Keratinocyte (primary cell): ENCODE measurements at regions not wholly inside any gene's neighbourhood (a gene's known extent, or its start where the extent isn't known, plus 50 kb on each side); places are given as distances from the start of the nearest gene placed in this dataset.

Experiments used
- DNase-seq: peaks from one replicate; pipeline ENCODE4 v3.0.0-alpha.2; 2011; ENCODE audit warnings: low read depth, missing footprints, low spot score
- FAIRE-seq: peaks from 2 replicates; lab custom pipeline; 2011; peaks lifted over from hg19 to GRCh38; lab: Jason Lieb, UNC
- H2AFZ ChIP-seq: 2 replicates; pipeline ENCODE4 v1.6.0; 2012; ENCODE audit warnings: low read length, control low read depth, inconsistent platforms; ENCODE audit not compliant: control insufficient read depth
- H3K27ac ChIP-seq: 2 replicates; pipeline ENCODE4 v1.5.1; 2011; ENCODE audit warnings: low read length; ENCODE audit not compliant: control insufficient read depth, insufficient read depth
- H3K27me3 ChIP-seq: 3 replicates; pipeline ENCODE4 v1.6.0; 2011; ENCODE audit warnings: low read length; ENCODE audit not compliant: control insufficient read depth, insufficient read depth; ENCODE audit errors: extremely low read depth
- H3K36me3 ChIP-seq, 2 experiments: 2 replicates in 1 of 2; 3 replicates in 1 of 2; pipeline ENCODE4 v1.5.1; 2011; ENCODE audit warnings: low read length in 2 of 2, mild to moderate bottlenecking in 1 of 2; ENCODE audit not compliant: control insufficient read depth in 2 of 2, insufficient read depth in 2 of 2; ENCODE audit errors: extremely low read depth in 1 of 2
- H3K4me1 ChIP-seq: 3 replicates; pipeline ENCODE4 v1.5.1; 2011; ENCODE audit warnings: low read length; ENCODE audit not compliant: control insufficient read depth, insufficient read depth; ENCODE audit errors: extremely low read depth
- H3K4me2 ChIP-seq: 3 replicates; pipeline ENCODE4 v1.6.0; 2011; ENCODE audit warnings: low read depth, low read length; ENCODE audit not compliant: control insufficient read depth, insufficient read depth; ENCODE audit errors: extremely low read depth
- H3K4me3 ChIP-seq, 3 experiments: fragments of 200-600 bp in 1 of 3; sonication (generic) in 1 of 3; 2 replicates in 2 of 3; 3 replicates in 1 of 3; pipeline ENCODE4 v1.5.1; 2011 to 2016; ENCODE audit warnings: low read length in 3 of 3, mild to moderate bottlenecking in 3 of 3, control low read depth in 2 of 3, inconsistent platforms in 1 of 3, low read depth in 1 of 3, mixed read lengths in 1 of 3, mixed run types in 1 of 3, moderate library complexity in 1 of 3; ENCODE audit not compliant: control insufficient read depth in 2 of 3, insufficient read depth in 2 of 3; ENCODE audit errors: extremely low read depth in 1 of 3
- H3K79me2 ChIP-seq: 2 replicates; pipeline ENCODE4 v1.6.0; 2012; ENCODE audit warnings: low read length; ENCODE audit not compliant: control insufficient read depth, insufficient read depth
- H3K9ac ChIP-seq: 3 replicates; pipeline ENCODE4 v1.6.0; 2011; ENCODE audit warnings: low read length; ENCODE audit not compliant: control insufficient read depth, insufficient read depth; ENCODE audit errors: extremely low read depth
- H3K9me1 ChIP-seq: 3 replicates; pipeline ENCODE4 v1.6.0; 2011; ENCODE audit warnings: low read length; ENCODE audit not compliant: control insufficient read depth, insufficient read depth; ENCODE audit errors: extremely low read depth
- H3K9me3 ChIP-seq: 2 replicates; pipeline ENCODE4 v1.5.1; 2012; ENCODE audit warnings: low read depth, low read length; ENCODE audit not compliant: control insufficient read depth
- H4K20me1 ChIP-seq: 3 replicates; pipeline ENCODE4 v1.6.0; 2011; ENCODE audit warnings: low read length; ENCODE audit not compliant: control insufficient read depth, insufficient read depth; ENCODE audit errors: extremely low read depth
- EZH2 ChIP-seq: IDR thresholded peaks from one replicate; pipeline ENCODE4 v1.6.1; 2012; ENCODE audit warnings: inconsistent platforms, mild to moderate bottlenecking, low read length, moderate library complexity
- dilution Hi-C: fragments of 300-500 bp; cut with MboI; formaldehyde crosslinking; loops from one replicate; pipeline ENCODE4 v1.7.0; 2020; ENCODE audit warnings: low sequenced_read_pairs; ENCODE audit not compliant: extremely low pct_ligation_motif_present
- TF ChIP-seq, protein P1 (sequence below), 3 experiments: IDR thresholded peaks in 1 of 3; conservative IDR thresholded peaks in 1 of 3; optimal IDR thresholded peaks in 1 of 3; 2 replicates in 2 of 3; 3 replicates in 1 of 3; pipeline versions ENCODE3 to v1.5.1; 2011; ENCODE audit warnings: low read length in 3 of 3, mild to moderate bottlenecking in 3 of 3, moderate library complexity in 2 of 3, control low read depth in 1 of 3, inconsistent platforms in 1 of 3; ENCODE audit not compliant: insufficient read depth in 2 of 3; ENCODE audit errors: extremely low read depth in 1 of 3

GRCh38 chr6:71044753-71045152, 87.9 kb upstream of the B3GAT2 start:
- H3K79me2 ChIP-seq: no peaks in the 10 kb centered on the region
- no peak overlapping the region for H3K4me2 ChIP-seq
- H3K27me3 ChIP-seq: peaks cover 3% of the 10 kb centered on the region
- FAIRE-seq (no peak), DNase-seq (no peak)
- no peak overlapping the region for H3K27ac ChIP-seq
- H2AFZ ChIP-seq: no peak overlapping the region
- H3K9me3 ChIP-seq: no peaks in the 10 kb centered on the region
- dilution Hi-C loops: no loop called here
- H3K9me1 ChIP-seq: no peaks in the 10 kb centered on the region
- H3K4me1 ChIP-seq: no peaks in the 10 kb centered on the region
- H4K20me1 ChIP-seq: no peaks in the 10 kb centered on the region
- TF ChIP-seq, protein P1, sequence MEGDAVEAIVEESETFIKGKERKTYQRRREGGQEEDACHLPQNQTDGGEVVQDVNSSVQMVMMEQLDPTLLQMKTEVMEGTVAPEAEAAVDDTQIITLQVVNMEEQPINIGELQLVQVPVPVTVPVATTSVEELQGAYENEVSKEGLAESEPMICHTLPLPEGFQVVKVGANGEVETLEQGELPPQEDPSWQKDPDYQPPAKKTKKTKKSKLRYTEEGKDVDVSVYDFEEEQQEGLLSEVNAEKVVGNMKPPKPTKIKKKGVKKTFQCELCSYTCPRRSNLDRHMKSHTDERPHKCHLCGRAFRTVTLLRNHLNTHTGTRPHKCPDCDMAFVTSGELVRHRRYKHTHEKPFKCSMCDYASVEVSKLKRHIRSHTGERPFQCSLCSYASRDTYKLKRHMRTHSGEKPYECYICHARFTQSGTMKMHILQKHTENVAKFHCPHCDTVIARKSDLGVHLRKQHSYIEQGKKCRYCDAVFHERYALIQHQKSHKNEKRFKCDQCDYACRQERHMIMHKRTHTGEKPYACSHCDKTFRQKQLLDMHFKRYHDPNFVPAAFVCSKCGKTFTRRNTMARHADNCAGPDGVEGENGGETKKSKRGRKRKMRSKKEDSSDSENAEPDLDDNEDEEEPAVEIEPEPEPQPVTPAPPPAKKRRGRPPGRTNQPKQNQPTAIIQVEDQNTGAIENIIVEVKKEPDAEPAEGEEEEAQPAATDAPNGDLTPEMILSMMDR (optimal IDR thresholded peaks at IDR 0.05 in 1 of 3, IDR thresholded peaks at IDR 0.05 in 1 of 3, conservative IDR thresholded peaks at IDR 0.05 in 1 of 3; ENCODE audit: extremely low read depth in 1 of 3, insufficient read depth in 2 of 3, low read length in 3 of 3): no peak
- no peak for TF ChIP-seq EZH2
- no peak overlapping the region for H3K9ac ChIP-seq
- H3K4me3 ChIP-seq: no peak overlapping the region
- no peaks in the 10 kb centered on the region for H3K36me3 ChIP-seq

DNA sequence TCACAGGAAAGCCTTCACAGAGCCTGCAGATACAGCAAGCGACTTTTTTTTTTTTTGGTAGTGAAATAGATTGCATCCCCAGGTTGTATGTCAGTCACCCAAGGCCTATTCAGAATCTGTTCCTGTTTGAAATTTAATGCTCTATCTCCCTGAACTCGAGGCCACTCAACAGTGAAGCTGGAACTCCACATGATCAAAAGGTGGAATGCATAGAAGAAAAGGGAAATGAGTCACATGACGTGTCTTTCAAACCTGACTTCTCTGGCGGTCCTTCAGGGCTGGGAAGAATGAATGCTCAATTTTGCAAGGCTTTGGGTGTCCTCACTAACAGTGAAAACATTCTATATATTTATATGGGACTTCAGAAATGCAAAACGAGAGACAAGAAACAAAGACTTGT, 88.4 kb upstream of the B3GAT2 start:
- TF ChIP-seq, protein P1 (optimal IDR thresholded peaks at IDR 0.05 in 1 of 3, IDR thresholded peaks at IDR 0.05 in 1 of 3, conservative IDR thresholded peaks at IDR 0.05 in 1 of 3; ENCODE audit: extremely low read depth in 1 of 3, insufficient read depth in 2 of 3, low read length in 3 of 3): no peak
- TF ChIP-seq EZH2: no peak
- Histone ChIP-seq H3K9ac (no peak overlapping the region), H3K4me1 (no peaks in the 10 kb centered on the region), H3K79me2 (no peaks in the 10 kb centered on the region), H3K4me3 (no peak overlapping the region), H3K27me3 (no peaks in the 10 kb centered on the region), H2AFZ (no peak overlapping the region), H3K27ac (no peak overlapping the region), H3K36me3 (no peaks in the 10 kb centered on the region), H4K20me1 (no peaks in the 10 kb centered on the region), H3K9me3 (no peaks in the 10 kb centered on the region), H3K9me1 (no peaks in the 10 kb centered on the region), H3K4me2 (no peak overlapping the region)
- dilution Hi-C loops: no loop called here
- DNase-seq (no peak), FAIRE-seq (no peak)
